H1 (cell line): ENCODE measurements at regions not wholly inside any gene's neighbourhood (a gene's known extent, or its start where the extent isn't known, plus 50 kb on each side); places are given as distances from the start of the nearest gene placed in this dataset.

Experiments
- CTCF ChIA-PET: fragments of 300-600 bp; sonication (Branson Sonifier 250); formaldehyde crosslinking; loops from one replicate; lab custom pipeline; 2021; ENCODE audit not compliant: partially characterized antibody; lab: Charles Lee
- POLR2A ChIA-PET: fragments of 300-600 bp; sonication (Branson Sonifier 250); formaldehyde crosslinking; loops from one replicate; lab custom pipeline; 2021; ENCODE audit warnings: inconsistent platforms; ENCODE audit not compliant: partially characterized antibody; lab: Charles Lee
- DNase-seq, 2 experiments: peaks; one replicate each; pipeline versions ENCODE4 v3.0.0 to v3.0.0-alpha.2; 2010 to 2022; ENCODE audit warnings: low spot score in 2 of 2, low read depth in 1 of 2, mixed read lengths in 1 of 2
- FAIRE-seq: peaks from 2 replicates; lab custom pipeline; 2011; peaks lifted over from hg19 to GRCh38; lab: Jason Lieb, UNC
- H2AFZ ChIP-seq: 2 replicates; pipeline ENCODE4 v1.8.1; 2012; ENCODE audit warnings: low read length, inconsistent platforms
- H2AK5ac ChIP-seq: 2 replicates; pipeline ENCODE4 v1.6.1; 2013; ENCODE audit warnings: low read depth, low read length
- H2BK120ac ChIP-seq: replicated peaks from 2 replicates; pipeline ENCODE3; 2013; ENCODE audit warnings: low read depth, low read length, inconsistent platforms
- H2BK12ac ChIP-seq: 2 replicates; pipeline ENCODE4 v1.6.1; 2013; ENCODE audit warnings: low read depth, low read length
- H2BK15ac ChIP-seq: 2 replicates; pipeline ENCODE4 v1.6.1; 2013; ENCODE audit warnings: low read length
- H2BK20ac ChIP-seq: 2 replicates; pipeline ENCODE4 v1.6.1; 2013; ENCODE audit warnings: low read length
- H2BK5ac ChIP-seq: 2 replicates; pipeline ENCODE4 v1.6.1; 2013; ENCODE audit warnings: low read depth, low read length
- H3K14ac ChIP-seq: 2 replicates; pipeline ENCODE4 v1.6.1; 2013; ENCODE audit warnings: inconsistent platforms; ENCODE audit not compliant: insufficient read length
- H3K18ac ChIP-seq: 2 replicates; pipeline ENCODE4 v1.6.1; 2013; ENCODE audit warnings: low read length; ENCODE audit errors: extremely low read depth
- H3K23ac ChIP-seq: 2 replicates; pipeline ENCODE4 v1.6.1; 2013; ENCODE audit warnings: inconsistent platforms; ENCODE audit not compliant: insufficient read length
- H3K23me2 ChIP-seq: 2 replicates; pipeline ENCODE4 v1.6.1; 2013; ENCODE audit warnings: low read depth, low read length
- H3K27ac ChIP-seq: 2 replicates; pipeline ENCODE4 v1.6.1; 2011; ENCODE audit warnings: low read depth, low read length, inconsistent platforms
- H3K27me3 ChIP-seq, 4 experiments: replicated peaks in 1 of 4; 1 replicate in 1 of 4; 2 replicates in 3 of 4; pipeline versions ENCODE4 v1.6.1 to v1.8.1; 2011 to 2013; ENCODE audit warnings: low read length in 3 of 4, mild to moderate bottlenecking in 3 of 4, inconsistent platforms in 2 of 4, mixed read lengths in 2 of 4, moderate library complexity in 1 of 4; ENCODE audit not compliant: control insufficient read depth in 3 of 4, insufficient read depth in 3 of 4; ENCODE audit errors: extremely low read depth in 1 of 4
- H3K36me3 ChIP-seq, 4 experiments: 2 replicates each; pipeline versions ENCODE4 v1.6.1 to v1.8.1; 2011 to 2013; ENCODE audit warnings: mild to moderate bottlenecking in 4 of 4, low read length in 3 of 4, moderate library complexity in 2 of 4, control low read depth in 1 of 4, inconsistent platforms in 1 of 4; ENCODE audit not compliant: insufficient read depth in 4 of 4, control insufficient read depth in 2 of 4
- H3K4ac ChIP-seq: replicated peaks from 2 replicates; pipeline ENCODE3; 2013; ENCODE audit warnings: low read length, low read depth, mixed read lengths, inconsistent platforms; ENCODE audit not compliant: insufficient read length
- H3K4me1 ChIP-seq, 4 experiments: replicated peaks in 1 of 4; 1 replicate in 1 of 4; 2 replicates in 3 of 4; pipeline versions ENCODE4 v1.6.1 to v1.8.1; 2011 to 2013; ENCODE audit warnings: low read length in 3 of 4, inconsistent platforms in 2 of 4, mixed read lengths in 1 of 4; ENCODE audit not compliant: insufficient read depth in 4 of 4, control insufficient read depth in 3 of 4
- H3K4me2 ChIP-seq, 2 experiments: 2 replicates each; pipeline versions ENCODE4 v1.6.1 to v1.8.1; 2011 to 2013; ENCODE audit warnings: low read depth in 2 of 2, low read length in 2 of 2, control low read depth in 1 of 2, inconsistent platforms in 1 of 2, mild to moderate bottlenecking in 1 of 2; ENCODE audit not compliant: insufficient read depth in 1 of 2
- H3K4me3 ChIP-seq, 4 experiments: fragments of 200-600, 300-600 bp in 1 of 4; sonication (generic), shearing (Covaris generic), sonication (Bioruptor Twin) in 1 of 4; 2 replicates each; pipeline versions ENCODE4 v1.5.1 to v1.8.1; 2011 to 2016; ENCODE audit warnings: low read length in 4 of 4, low read depth in 3 of 4, control low read depth in 2 of 4, inconsistent platforms in 2 of 4, mild to moderate bottlenecking in 2 of 4, mixed read lengths in 1 of 4, moderate library complexity in 1 of 4; ENCODE audit not compliant: insufficient read depth in 2 of 4; ENCODE audit errors: extremely low read depth in 1 of 4
- H3K56ac ChIP-seq: replicated peaks from 2 replicates; pipeline ENCODE3; 2013; ENCODE audit warnings: low read depth, mild to moderate bottlenecking, mixed read lengths, low read length, inconsistent platforms; ENCODE audit not compliant: insufficient read length
- H3K79me1 ChIP-seq: 2 replicates; pipeline ENCODE4 v1.6.1; 2013; ENCODE audit warnings: low read depth, low read length, control low read depth
- H3K79me2 ChIP-seq, 2 experiments: 2 replicates each; pipeline versions ENCODE4 v1.6.1 to v1.8.1; 2012 to 2013; ENCODE audit warnings: low read length in 2 of 2, mild to moderate bottlenecking in 2 of 2, inconsistent platforms in 1 of 2; ENCODE audit not compliant: insufficient read depth in 2 of 2, control insufficient read depth in 1 of 2
- H3K9ac ChIP-seq, 4 experiments: replicated peaks in 1 of 4; 1 replicate in 1 of 4; 2 replicates in 3 of 4; pipeline versions ENCODE4 v1.6.1 to v1.8.1; 2011 to 2013; ENCODE audit warnings: low read depth in 3 of 4, low read length in 3 of 4, control low read depth in 2 of 4, mild to moderate bottlenecking in 2 of 4, moderate library complexity in 2 of 4, inconsistent platforms in 1 of 4; ENCODE audit errors: extremely low read depth in 1 of 4
- H3K9me3 ChIP-seq, 2 experiments: 2 replicates each; pipeline versions ENCODE4 v1.6.1 to v1.8.1; 2012 to 2013; ENCODE audit warnings: mild to moderate bottlenecking in 2 of 2, moderate library complexity in 2 of 2, control low read depth in 1 of 2, inconsistent platforms in 1 of 2, low read depth in 1 of 2, low read length in 1 of 2, mixed read lengths in 1 of 2; ENCODE audit not compliant: insufficient read depth in 2 of 2
- H4K20me1 ChIP-seq, 2 experiments: replicated peaks in 1 of 2; 2 replicates each; pipeline versions ENCODE3 to v1.8.1; 2011 to 2013; ENCODE audit warnings: inconsistent platforms in 2 of 2, low read length in 2 of 2, mild to moderate bottlenecking in 1 of 2; ENCODE audit not compliant: insufficient read depth in 2 of 2, control insufficient read depth in 1 of 2
- H4K5ac ChIP-seq: 2 replicates; pipeline ENCODE4 v1.6.1; 2013; ENCODE audit warnings: low read length, low read depth, mixed read lengths, inconsistent platforms; ENCODE audit not compliant: insufficient read length
- H4K8ac ChIP-seq: 2 replicates; pipeline ENCODE4 v1.8.0; 2013; ENCODE audit warnings: mild to moderate bottlenecking, moderate library complexity, low read length, inconsistent platforms; ENCODE audit not compliant: insufficient read depth; ENCODE audit errors: extremely low read depth
- H4K91ac ChIP-seq: replicated peaks from 2 replicates; pipeline ENCODE3; 2013; ENCODE audit warnings: low read length, mixed read lengths, inconsistent platforms; ENCODE audit not compliant: insufficient read length
- ATF2 ChIP-seq: IDR thresholded peaks from 2 replicates; pipeline ENCODE4 v1.6.1; 2012; ENCODE audit warnings: low read length, inconsistent platforms
- CEBPB ChIP-seq: IDR thresholded peaks from 2 replicates; pipeline ENCODE4 v1.6.1; 2012; ENCODE audit warnings: low read depth, low read length
- EZH2 ChIP-seq: fragments of 200-600 bp; sonication (generic); IDR thresholded peaks from 2 replicates; pipeline ENCODE4 v1.7.1; 2012; ENCODE audit warnings: low read depth, mild to moderate bottlenecking, moderate library complexity, low read length, inconsistent platforms; ENCODE audit not compliant: severe bottlenecking
- FOSL1 ChIP-seq: IDR thresholded peaks from 2 replicates; pipeline ENCODE4 v1.6.1; 2011; ENCODE audit warnings: mild to moderate bottlenecking, low read depth, low read length, moderate library complexity; ENCODE audit not compliant: insufficient read depth
- GTF2F1 ChIP-seq: IDR thresholded peaks from 2 replicates; pipeline ENCODE4 v1.6.1; 2012; ENCODE audit warnings: low read depth, low read length, improper control_type of control experiment, borderline replicate concordance
- HDAC2 ChIP-seq, 2 experiments: fragments of 300-600 bp in 1 of 2; sonication (generic) in 1 of 2; IDR thresholded peaks; 2 replicates each; pipeline ENCODE4 v1.6.1; 2011 to 2012; ENCODE audit warnings: low read depth in 2 of 2, low read length in 2 of 2, mild to moderate bottlenecking in 2 of 2, moderate library complexity in 2 of 2, borderline replicate concordance in 1 of 2, inconsistent platforms in 1 of 2
- KDM4A ChIP-seq: IDR thresholded peaks from one replicate; pipeline ENCODE4 v1.7.1; 2012; ENCODE audit warnings: low read depth, mild to moderate bottlenecking, moderate library complexity, low read length, inconsistent platforms; ENCODE audit not compliant: severe bottlenecking
- MAX ChIP-seq: IDR thresholded peaks from 2 replicates; pipeline ENCODE4 v1.6.1; 2012; ENCODE audit warnings: inconsistent platforms
- SIX5 ChIP-seq: IDR thresholded peaks from 2 replicates; pipeline ENCODE4 v1.6.1; 2011; ENCODE audit warnings: mild to moderate bottlenecking, low read depth, low read length
- SP4 ChIP-seq: IDR thresholded peaks from 2 replicates; pipeline ENCODE4 v1.6.1; 2012; ENCODE audit warnings: low read length, inconsistent platforms
- TEAD4 ChIP-seq: IDR thresholded peaks from 2 replicates; pipeline ENCODE4 v1.6.1; 2012; ENCODE audit warnings: low read depth, low read length, inconsistent platforms, mixed read lengths
- USF2 ChIP-seq: IDR thresholded peaks from 2 replicates; pipeline ENCODE4 v1.6.1; 2011; ENCODE audit warnings: low read length, improper control_type of control experiment
- WGBS, 2 experiments: shearing (Covaris generic) in 1 of 2; methylation state at CpG; one replicate each; pipeline versions ENCODE4 v1.1.6 to v1.1.7; 2013 to 2015; ENCODE audit warnings: low lambda C conversion rate in 2 of 2, mixed read lengths in 2 of 2, inconsistent platforms in 1 of 2, low coverage in 1 of 2, missing lambda C conversion rate in 1 of 2; ENCODE audit not compliant: insufficient replicate concordance in 2 of 2, insufficient coverage in 1 of 2, insufficient read length in 1 of 2; ENCODE audit errors: extremely low coverage in 1 of 2, missing lambda C conversion rate in 1 of 2; 5-methylcytosine and 5-hydroxymethylcytosine counted together

GRCh38 chr13:72437458-72437857, 290.0 kb downstream of the MZT1 start:
- DNase-seq (no peak), FAIRE-seq (no peak)
- Histone ChIP-seq H2BK12ac (no peak overlapping the region), H4K8ac (no peak overlapping the region), H3K23me2 (no peaks in the 10 kb centered on the region), H3K14ac (no peak overlapping the region), H2BK15ac (no peak overlapping the region), H2BK20ac (no peak overlapping the region), H2BK120ac (no peak overlapping the region), H3K23ac (no peak overlapping the region), H4K91ac (no peak overlapping the region), H3K4me2 (no peak overlapping the region), H3K4me3 (no peak overlapping the region), H3K18ac (no peak overlapping the region), H4K5ac (no peak overlapping the region), H2BK5ac (no peak overlapping the region), H3K79me2 (no peaks in the 10 kb centered on the region), H3K4me1 (peaks cover 0 to 1% (median under 1%) of the 10 kb centered on the region in 4 experiments; a peak in 3 of 7 replicates), H3K9me3 (no peaks in the 10 kb centered on the region), H3K36me3 (no peaks in the 10 kb centered on the region), H3K79me1 (no peaks in the 10 kb centered on the region), H4K20me1 (no peaks in the 10 kb centered on the region), H3K4ac (no peak overlapping the region), H3K27ac (no peak overlapping the region), H2AK5ac (no peak overlapping the region), H3K27me3 (no peaks in the 10 kb centered on the region), H2AFZ (no peak overlapping the region), H3K9ac (no peak overlapping the region), H3K56ac (no peak overlapping the region)
- POLR2A ChIA-PET: interaction anchor here (0.6 kb wide), 1 partner anchor 11 kb away, joined by 3 read pairs; no protein-coding TSS in a partner anchor
- CTCF ChIA-PET: no interaction called here
- 100% methylated on average over 1 of the region's 1 CpG; no CpG with 5 or more reads in 1 of the 2 experiments for WGBS, 2 experiments
- TF ChIP-seq SP4 (no peak), ATF2 (no peak), HDAC2 (IDR thresholded peaks at IDR 0.05; ENCODE audit: borderline replicate concordance in 1 of 2, low read depth in 2 of 2, low read length in 2 of 2) (no peak), FOSL1 (no peak), EZH2 (no peak), SIX5 (no peak), MAX (no peak), GTF2F1 (no peak), USF2 (no peak), CEBPB (no peak), TEAD4 (no peak), KDM4A (no peak)
